HEK293 (cell line): ENCODE measurements at regions not wholly inside any gene's neighbourhood (a gene's known extent, or its start where the extent isn't known, plus 50 kb on each side); places are given as distances from the start of the nearest gene placed in this dataset.

Experiments
- BCL11A ChIP-seq: fragments of 450-650 bp; formaldehyde crosslinking; IDR thresholded peaks from 2 replicates; pipeline ENCODE4 v1.5.1; 2016; ENCODE audit warnings: low read depth, missing biosample characterization, missing genetic modification characterization
- CTCF ChIP-seq: fragments of 450-650 bp; formaldehyde crosslinking; IDR thresholded peaks from 2 replicates; pipeline ENCODE4 v1.5.1; 2016; ENCODE audit warnings: missing biosample characterization, missing genetic modification characterization
- ELK4 ChIP-seq: IDR thresholded peaks from 2 replicates; pipeline ENCODE4 v1.6.1; 2011; ENCODE audit warnings: mild to moderate bottlenecking, low read depth, low read length, borderline replicate concordance
- PRDM4 ChIP-seq: fragments of 450-650 bp; formaldehyde crosslinking; IDR thresholded peaks from 2 replicates; pipeline ENCODE4 v1.5.1; 2017; ENCODE audit warnings: missing biosample characterization, missing genetic modification characterization
- REST ChIP-seq: fragments of 450-650 bp; formaldehyde crosslinking; IDR thresholded peaks from 2 replicates; pipeline ENCODE4 v1.5.1; 2016; ENCODE audit warnings: missing biosample characterization, missing genetic modification characterization
- SP2 ChIP-seq: fragments of 450-650 bp; formaldehyde crosslinking; IDR thresholded peaks from 2 replicates; pipeline ENCODE4 v1.5.1; 2016; ENCODE audit warnings: missing biosample characterization, missing genetic modification characterization
- ZEB2 ChIP-seq: fragments of 450-650 bp; formaldehyde crosslinking; IDR thresholded peaks from 2 replicates; pipeline ENCODE4 v1.5.1; 2016; ENCODE audit warnings: missing biosample characterization, missing genetic modification characterization
- ZFP41 ChIP-seq: fragments of 450-650 bp; formaldehyde crosslinking; IDR thresholded peaks from 2 replicates; pipeline ENCODE4 v1.5.1; 2016; ENCODE audit warnings: missing biosample characterization, missing genetic modification characterization, borderline replicate concordance
- ZNF133 ChIP-seq: fragments of 450-650 bp; formaldehyde crosslinking; IDR thresholded peaks from 2 replicates; pipeline ENCODE4 v1.5.1; 2016; ENCODE audit warnings: missing biosample characterization, missing genetic modification characterization
- ZNF146 ChIP-seq: fragments of 450-650 bp; formaldehyde crosslinking; IDR thresholded peaks from 2 replicates; pipeline ENCODE4 v1.5.1; 2016; ENCODE audit warnings: missing biosample characterization, missing genetic modification characterization
- ZNF610 ChIP-seq: fragments of 450-650 bp; formaldehyde crosslinking; IDR thresholded peaks from 2 replicates; pipeline ENCODE4 v1.5.1; 2016; ENCODE audit warnings: missing biosample characterization, missing genetic modification characterization, borderline replicate concordance
- ZNF624 ChIP-seq: fragments of 450-650 bp; formaldehyde crosslinking; IDR thresholded peaks from 2 replicates; pipeline ENCODE4 v1.5.1; 2017; ENCODE audit warnings: missing biosample characterization, missing genetic modification characterization
- ZNF660 ChIP-seq: fragments of 450-650 bp; IDR thresholded peaks from 2 replicates; pipeline ENCODE4 v1.5.1; 2018; ENCODE audit warnings: missing biosample characterization, mild to moderate bottlenecking, missing genetic modification characterization

- TF ChIP-seq ZEB2 (tag by site-specific recombination) = no peak
- no peak for TF ChIP-seq CTCF (tag by site-specific recombination)
- no peak for TF ChIP-seq SP2 (tag by site-specific recombination)
- no peak for TF ChIP-seq ELK4
- no peak for TF ChIP-seq ZNF610
- TF ChIP-seq ZNF133 (tag by site-specific recombination) = no peak
- TF ChIP-seq ZFP41 (tag by site-specific recombination) = no peak
- TF ChIP-seq REST = no peak
- no peak for TF ChIP-seq ZNF660
- TF ChIP-seq PRDM4 (tag by site-specific recombination) = no peak
- no peak for TF ChIP-seq ZNF624 (tag by site-specific recombination)
- no peak for TF ChIP-seq BCL11A (tag by site-specific recombination)
- no peak for TF ChIP-seq ZNF146 (tag by site-specific recombination)
Measured at GRCh38 chr9:85859765-85860164, 81.2 kb upstream of the NAA35 start.
